ENCODE measurements at regions not wholly inside any gene's neighbourhood (a gene's known extent, or its start where the extent isn't known, plus 50 kb on each side); places are given as distances from the start of the nearest gene placed in this dataset.

DNA sequence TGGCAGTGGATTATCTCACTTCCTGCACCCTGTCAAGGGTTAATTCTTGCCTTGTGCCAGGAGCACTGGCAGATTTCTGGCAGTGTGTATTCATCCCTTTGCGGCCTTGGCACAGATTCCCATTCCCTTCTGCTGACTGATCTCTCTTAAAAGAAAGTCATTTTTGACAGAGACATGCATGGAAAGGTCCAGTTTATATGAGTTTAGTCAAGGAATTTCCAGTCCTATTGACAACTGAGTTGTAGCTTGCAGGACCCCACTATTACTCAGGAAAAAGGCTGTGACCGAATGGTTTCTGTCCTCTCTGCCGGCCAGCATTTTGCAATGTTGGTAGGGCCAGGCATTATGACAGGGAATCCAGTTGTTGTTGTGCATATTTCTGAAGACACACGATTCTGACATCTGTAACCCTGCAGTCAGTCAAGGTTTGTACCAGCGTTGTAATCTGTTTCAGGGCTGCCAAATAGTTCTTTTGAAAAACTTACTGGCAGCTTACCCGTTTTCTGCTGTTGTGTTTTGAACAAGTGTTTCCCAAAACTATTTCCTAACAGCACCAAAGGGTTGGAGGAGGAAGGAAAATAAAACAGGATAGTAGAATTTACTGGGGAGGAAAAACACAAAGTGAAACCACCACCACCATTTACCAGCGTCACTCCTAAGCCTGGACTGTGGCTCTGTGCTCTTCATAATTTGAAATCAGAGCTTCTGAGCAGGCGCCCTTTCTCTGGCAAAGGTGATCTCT, 243.4 kb upstream of the KLF4 start:
- no peak overlapping the region for H3K4me3 Mint-ChIP-seq
- H3K4me1 Mint-ChIP-seq (ENCODE audit: low read depth), result no peaks in the 10 kb centered on the region
- no peaks in the 10 kb centered on the region for H3K36me3 Mint-ChIP-seq (ENCODE audit: low read depth)
- H3K27me3 Mint-ChIP-seq, result no peaks in the 10 kb centered on the region
- H3K9me3 Mint-ChIP-seq, result peaks cover 4% of the 10 kb centered on the region
- no peak overlapping the region for H3K27ac Mint-ChIP-seq

- Mint-ChIP-seq H3K27me3 (no peaks in the 10 kb centered on the region), H3K27ac (no peak overlapping the region), H3K4me3 (no peak overlapping the region), H3K4me1 (ENCODE audit: low read depth) (no peaks in the 10 kb centered on the region), H3K36me3 (ENCODE audit: low read depth) (no peaks in the 10 kb centered on the region), H3K9me3 (peaks cover 4% of the 10 kb centered on the region)
These were observed 241.7 kb upstream of the KLF4 start for GRCh38 chr9:107731115-107731762.

GRCh38 chr9:107730666-107731065, 241.1 kb upstream of the KLF4 start:
- H3K4me3 Mint-ChIP-seq, result no peak overlapping the region
- H3K9me3 Mint-ChIP-seq, result peaks cover 4% of the 10 kb centered on the region
- H3K27me3 Mint-ChIP-seq, result no peaks in the 10 kb centered on the region
- H3K36me3 Mint-ChIP-seq (ENCODE audit: low read depth), result no peaks in the 10 kb centered on the region
- H3K27ac Mint-ChIP-seq, result no peak overlapping the region
- no peaks in the 10 kb centered on the region for H3K4me1 Mint-ChIP-seq (ENCODE audit: low read depth)

DNA sequence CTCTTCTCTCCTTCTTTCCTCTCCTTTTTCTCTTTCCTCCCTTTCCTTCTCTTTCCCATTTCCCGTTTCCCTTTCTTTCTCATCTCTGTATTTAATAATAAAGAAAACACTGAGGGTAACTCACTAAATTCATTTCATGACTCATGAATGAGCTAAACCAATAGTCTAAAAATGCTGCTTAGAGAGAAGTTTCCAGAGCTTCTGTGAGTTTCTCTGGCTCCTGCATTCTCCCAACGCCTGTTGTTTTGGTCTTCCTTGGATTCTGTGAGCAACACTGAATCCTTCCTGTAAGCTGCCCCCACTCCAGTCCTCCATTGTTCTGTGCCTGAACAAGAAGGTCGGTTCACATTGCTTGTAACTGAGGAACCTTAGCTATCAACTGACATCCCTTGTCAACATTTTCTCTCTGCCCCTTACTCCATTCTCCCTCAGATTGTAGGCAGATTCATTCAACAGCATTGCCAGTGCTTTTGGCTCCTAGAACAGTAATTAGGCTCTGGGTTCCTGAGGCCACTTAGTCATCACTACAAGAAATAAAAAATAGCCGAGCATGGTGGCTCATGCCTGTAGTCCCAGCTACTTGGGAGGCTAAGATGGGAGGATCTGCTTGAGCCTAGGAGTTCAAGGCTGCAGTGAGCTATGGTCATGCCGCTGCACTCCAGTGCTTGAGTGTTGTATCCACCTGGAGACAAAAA, 237.7 kb upstream of the KLF4 start:
- Mint-ChIP-seq H3K27ac (no peak overlapping the region), H3K4me3 (no peak overlapping the region), H3K36me3 (ENCODE audit: low read depth) (no peaks in the 10 kb centered on the region), H3K9me3 (peaks cover 4% of the 10 kb centered on the region), H3K27me3 (no peaks in the 10 kb centered on the region), H3K4me1 (ENCODE audit: low read depth) (no peaks in the 10 kb centered on the region)

GRCh38 chr9:107723015-107723414, 233.4 kb upstream of the KLF4 start:
- Mint-ChIP-seq H3K36me3 (ENCODE audit: low read depth) (no peaks in the 10 kb centered on the region), H3K4me1 (ENCODE audit: low read depth) (no peaks in the 10 kb centered on the region), H3K27me3 (no peaks in the 10 kb centered on the region), H3K9me3 (no peaks in the 10 kb centered on the region), H3K27ac (no peak overlapping the region), H3K4me3 (no peak overlapping the region)

- Mint-ChIP-seq H3K27ac (no peak overlapping the region), H3K27me3 (no peaks in the 10 kb centered on the region), H3K36me3 (ENCODE audit: low read depth) (no peaks in the 10 kb centered on the region), H3K4me3 (no peak overlapping the region), H3K9me3 (no peaks in the 10 kb centered on the region), H3K4me1 (ENCODE audit: low read depth) (no peaks in the 10 kb centered on the region)
These were observed 232.2 kb upstream of the KLF4 start for GRCh38 chr9:107721705-107722245.

- H3K4me3 Mint-ChIP-seq, result no peak overlapping the region
- H3K36me3 Mint-ChIP-seq (ENCODE audit: low read depth), result no peaks in the 10 kb centered on the region
- H3K27ac Mint-ChIP-seq, result no peak overlapping the region
- no peaks in the 10 kb centered on the region for H3K27me3 Mint-ChIP-seq
- no peaks in the 10 kb centered on the region for H3K4me1 Mint-ChIP-seq (ENCODE audit: low read depth)
- H3K9me3 Mint-ChIP-seq, result no peaks in the 10 kb centered on the region
These were observed 230.9 kb upstream of the KLF4 start for GRCh38 chr9:107720501-107720900.

GRCh38 chr9:107717529-107718314, 228.2 kb upstream of the KLF4 start:
- H3K9me3 Mint-ChIP-seq, result peaks cover 4% of the 10 kb centered on the region
- H3K27ac Mint-ChIP-seq, result no peak overlapping the region
- no peaks in the 10 kb centered on the region for H3K36me3 Mint-ChIP-seq (ENCODE audit: low read depth)
- H3K4me3 Mint-ChIP-seq, result no peak overlapping the region
- no peaks in the 10 kb centered on the region for H3K4me1 Mint-ChIP-seq (ENCODE audit: low read depth)
- no peaks in the 10 kb centered on the region for H3K27me3 Mint-ChIP-seq

DNA sequence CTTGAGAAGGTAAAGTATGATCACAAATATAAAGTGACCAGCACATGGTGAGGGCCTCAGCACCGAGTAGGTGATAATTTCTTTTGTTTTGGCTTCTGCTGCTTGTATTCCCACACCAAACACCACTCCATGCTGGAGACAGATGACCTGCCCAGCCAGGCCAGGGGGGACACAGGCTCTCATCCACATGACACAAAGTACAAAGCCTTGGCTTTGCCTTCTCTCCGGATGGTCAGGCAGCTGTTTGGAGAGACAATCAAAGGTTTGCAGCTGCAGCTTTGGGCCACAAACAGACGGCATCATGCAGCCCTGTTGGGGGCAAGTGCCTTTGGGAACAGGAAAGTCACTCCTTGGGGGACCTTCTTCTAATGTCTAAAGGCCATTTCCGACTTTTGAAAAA, 226.2 kb upstream of the KLF4 start:
- Mint-ChIP-seq H3K27me3 (peaks cover 8% of the 10 kb centered on the region), H3K27ac (no peak overlapping the region), H3K4me3 (no peak overlapping the region), H3K36me3 (ENCODE audit: low read depth) (no peaks in the 10 kb centered on the region), H3K9me3 (peaks cover 10% of the 10 kb centered on the region), H3K4me1 (ENCODE audit: low read depth) (no peaks in the 10 kb centered on the region)

GRCh38 chr9:107713470-107713869, 223.9 kb upstream of the KLF4 start:
- Mint-ChIP-seq H3K36me3 (ENCODE audit: low read depth) (no peaks in the 10 kb centered on the region), H3K27ac (no peak overlapping the region), H3K4me3 (no peak overlapping the region), H3K27me3 (peaks cover 11% of the 10 kb centered on the region), H3K9me3 (peaks cover 10% of the 10 kb centered on the region), H3K4me1 (ENCODE audit: low read depth) (no peaks in the 10 kb centered on the region)

DNA sequence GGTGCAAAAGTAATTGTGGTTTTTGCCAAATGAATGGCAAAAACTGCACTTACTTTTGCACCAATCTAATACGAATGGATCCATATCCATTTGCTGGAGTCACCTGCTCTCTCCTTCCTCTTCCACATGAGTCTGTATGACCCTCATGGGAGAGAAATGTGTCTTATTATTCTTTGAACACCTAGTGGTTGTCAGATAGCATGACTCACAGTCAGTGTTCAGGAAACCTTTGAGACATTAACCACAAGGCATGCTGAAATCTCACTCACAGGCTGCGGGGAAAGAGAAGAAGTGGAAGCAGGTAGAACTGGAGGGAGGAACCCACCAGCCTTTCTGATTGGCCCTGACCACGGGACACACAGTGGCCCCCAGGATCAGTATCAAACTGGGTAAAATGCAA, 222.8 kb upstream of the KLF4 start:
- peaks cover 10% of the 10 kb centered on the region for H3K9me3 Mint-ChIP-seq
- no peaks in the 10 kb centered on the region for H3K4me1 Mint-ChIP-seq (ENCODE audit: low read depth)
- H3K27me3 Mint-ChIP-seq, result peaks cover 11% of the 10 kb centered on the region
- no peak overlapping the region for H3K4me3 Mint-ChIP-seq
- H3K36me3 Mint-ChIP-seq (ENCODE audit: low read depth), result no peaks in the 10 kb centered on the region
- no peak overlapping the region for H3K27ac Mint-ChIP-seq

DNA sequence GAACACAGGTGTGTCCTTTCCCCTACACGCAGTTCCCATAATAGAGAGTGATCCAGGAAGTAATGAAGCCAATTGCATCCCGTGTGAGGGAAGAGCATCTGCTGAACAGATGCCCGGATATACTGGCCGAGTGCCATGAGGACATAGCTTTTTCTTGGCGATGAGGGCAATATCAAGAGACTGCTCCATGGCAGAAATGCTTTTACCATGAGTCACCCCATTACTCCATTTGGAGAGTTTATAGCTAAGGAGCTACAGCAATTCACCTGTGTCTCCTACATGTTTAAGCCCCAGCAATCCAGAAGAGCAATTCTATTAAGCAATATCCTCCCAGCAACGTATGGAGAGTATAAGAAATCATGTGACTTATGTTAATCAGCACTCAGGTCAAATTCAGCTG, 222.0 kb upstream of the KLF4 start:
- H3K27ac Mint-ChIP-seq, result no peak overlapping the region
- peaks cover 10% of the 10 kb centered on the region for H3K9me3 Mint-ChIP-seq
- no peaks in the 10 kb centered on the region for H3K4me1 Mint-ChIP-seq (ENCODE audit: low read depth)
- no peak overlapping the region for H3K4me3 Mint-ChIP-seq
- peaks cover 11% of the 10 kb centered on the region for H3K27me3 Mint-ChIP-seq
- H3K36me3 Mint-ChIP-seq (ENCODE audit: low read depth), result no peaks in the 10 kb centered on the region

DNA sequence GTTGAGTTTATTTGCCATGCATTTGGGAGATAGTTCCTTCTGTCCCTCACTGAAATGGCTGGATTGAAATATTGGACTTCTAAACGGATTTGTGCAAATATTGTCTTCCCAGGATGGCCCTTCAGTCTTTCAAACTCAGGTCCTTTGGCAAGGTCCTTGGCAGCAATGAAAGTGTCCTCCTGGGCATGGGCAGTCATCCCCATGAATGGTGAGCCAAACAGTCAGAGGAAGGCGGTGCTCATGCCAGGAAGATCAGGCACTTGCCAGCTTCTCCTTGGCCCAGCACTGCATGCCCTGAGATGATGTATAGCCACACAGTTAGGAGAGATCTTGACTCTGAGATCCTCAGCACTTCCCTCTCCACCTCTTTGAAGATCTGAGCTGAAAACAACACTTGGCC, 221.4 kb upstream of the KLF4 start:
- Mint-ChIP-seq H3K4me3 (no peak overlapping the region), H3K27me3 (peaks cover 11% of the 10 kb centered on the region)

GRCh38 chr9:107710546-107710945, 221.0 kb upstream of the KLF4 start:
- no peaks in the 10 kb centered on the region for H3K4me1 Mint-ChIP-seq (ENCODE audit: low read depth)
- no peaks in the 10 kb centered on the region for H3K36me3 Mint-ChIP-seq (ENCODE audit: low read depth)
- H3K27ac Mint-ChIP-seq, result no peak overlapping the region
- H3K27me3 Mint-ChIP-seq, result peaks cover 11% of the 10 kb centered on the region
- H3K4me3 Mint-ChIP-seq, result no peak overlapping the region
- peaks cover 10% of the 10 kb centered on the region for H3K9me3 Mint-ChIP-seq

More for the DNA sequence above, 221.4 kb upstream of the KLF4 start:
- Mint-ChIP-seq H3K4me1 (ENCODE audit: low read depth) (no peaks in the 10 kb centered on the region), H3K27ac (no peak overlapping the region), H3K36me3 (ENCODE audit: low read depth) (no peaks in the 10 kb centered on the region), H3K9me3 (peaks cover 10% of the 10 kb centered on the region)

Measured in stimulated activated naive CD8-positive, alpha-beta T cell treated with anti-CD3 and anti-CD28 coated beads, Interleukin-15, Interleukin-2, amounts not matched to agents 100 ng/mL and 50 ng/mL, for 24 hours (primary cell).